HG03196 (cell line): ENCODE measurements at regions not wholly inside any gene's neighbourhood (a gene's known extent, or its start where the extent isn't known, plus 50 kb on each side); places are given as distances from the start of the nearest gene placed in this dataset.

ENCODE experiments used
- ATAC-seq: cut with Tn5 transposase; IDR thresholded peaks from one replicate; pipeline ENCODE4 v1.9.1; 2021; ENCODE audit not compliant: unreplicated experiment

DNA sequence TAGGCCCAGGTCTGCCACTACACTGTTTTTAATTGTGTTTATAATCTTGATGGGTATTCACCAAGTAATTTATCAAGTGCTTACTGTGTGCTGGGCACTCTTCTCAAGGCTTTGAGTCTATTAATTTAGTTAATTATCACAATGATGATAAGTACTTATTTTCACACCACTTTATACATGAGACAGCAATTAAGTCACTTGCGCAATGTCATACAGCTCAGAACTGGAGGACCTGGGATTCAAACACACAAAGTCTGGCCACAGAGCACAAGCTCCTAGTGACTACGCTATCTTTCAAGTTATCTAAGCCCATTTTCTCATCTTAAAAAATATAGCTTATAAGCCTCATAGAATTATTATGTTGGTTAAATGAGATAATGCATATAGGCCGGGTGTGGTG is 85.0 kb downstream of the LLPH start:
- ATAC-seq = no peak

DNA sequence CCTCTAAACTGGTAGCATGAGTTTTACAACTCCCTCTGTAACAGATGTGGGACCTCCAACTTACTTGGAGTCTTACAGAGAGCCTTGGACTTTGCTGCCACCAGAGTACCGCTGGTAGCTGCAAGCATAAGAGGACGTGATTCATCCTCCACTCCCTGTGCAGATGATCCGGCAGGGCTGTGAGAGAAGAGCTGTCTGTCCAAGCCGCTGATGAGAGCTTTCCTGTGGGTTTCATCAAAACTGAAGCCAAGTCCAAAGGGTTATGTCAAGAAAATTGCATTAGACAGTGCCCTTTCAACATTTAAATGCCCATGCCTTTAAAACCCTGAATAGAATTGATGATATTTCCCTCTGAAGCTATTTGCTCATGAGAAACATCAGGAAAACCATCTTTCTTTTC is 85.8 kb downstream of the LLPH start:
- ATAC-seq = no peak

DNA sequence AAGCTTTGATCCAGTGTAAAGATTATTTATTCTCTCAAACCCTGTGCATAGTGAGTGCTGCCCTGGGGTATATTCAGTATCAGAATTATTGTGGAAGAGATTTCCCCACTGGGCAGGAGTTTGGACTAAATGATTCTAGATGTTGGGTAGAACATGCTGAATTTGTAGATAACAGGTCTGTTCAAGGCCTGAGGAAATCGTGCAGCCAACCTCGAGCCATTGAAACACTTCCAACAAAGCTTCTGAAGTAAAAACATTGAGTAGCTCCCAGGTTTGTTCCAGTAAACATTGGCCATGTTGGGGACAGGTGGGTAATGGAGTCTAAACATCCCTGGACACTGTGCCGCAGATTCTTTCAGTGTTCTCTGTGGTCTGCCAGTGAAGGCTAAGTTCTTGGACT is 87.5 kb downstream of the LLPH start:
- no peak for ATAC-seq

DNA sequence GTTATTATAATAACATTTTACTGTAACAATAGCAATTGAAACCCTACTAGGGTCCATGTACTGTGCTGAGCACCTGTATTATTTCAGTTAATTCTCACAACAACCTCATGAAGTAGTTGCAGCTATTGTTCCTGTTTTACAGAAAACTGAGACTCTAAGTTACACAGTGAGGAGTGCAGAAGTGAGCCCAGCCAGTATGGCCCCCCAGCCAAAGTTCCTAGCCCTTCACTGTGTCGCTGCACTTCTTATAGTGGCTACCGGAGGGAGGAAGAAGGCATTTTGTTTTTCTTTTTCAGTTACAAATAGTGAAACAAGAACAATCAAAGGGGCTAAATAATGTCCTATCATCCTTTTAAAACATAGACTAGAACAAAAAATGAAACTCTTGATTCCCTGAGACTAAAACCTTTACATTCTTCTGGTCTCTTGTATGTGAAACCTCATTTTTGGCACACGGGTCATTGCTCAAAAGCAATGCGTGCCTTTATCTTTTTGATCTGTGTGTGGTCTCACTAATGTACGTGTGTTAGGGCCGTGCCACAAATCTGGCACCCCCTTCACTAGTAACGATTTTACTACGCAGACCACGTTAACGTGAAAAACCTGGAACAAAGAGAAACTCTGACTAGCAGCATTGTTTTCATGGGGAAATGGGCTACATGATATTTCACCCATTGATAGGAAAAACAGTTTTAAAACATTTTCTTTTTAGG is 88.7 kb downstream of the LLPH start:
- no peak for ATAC-seq

DNA sequence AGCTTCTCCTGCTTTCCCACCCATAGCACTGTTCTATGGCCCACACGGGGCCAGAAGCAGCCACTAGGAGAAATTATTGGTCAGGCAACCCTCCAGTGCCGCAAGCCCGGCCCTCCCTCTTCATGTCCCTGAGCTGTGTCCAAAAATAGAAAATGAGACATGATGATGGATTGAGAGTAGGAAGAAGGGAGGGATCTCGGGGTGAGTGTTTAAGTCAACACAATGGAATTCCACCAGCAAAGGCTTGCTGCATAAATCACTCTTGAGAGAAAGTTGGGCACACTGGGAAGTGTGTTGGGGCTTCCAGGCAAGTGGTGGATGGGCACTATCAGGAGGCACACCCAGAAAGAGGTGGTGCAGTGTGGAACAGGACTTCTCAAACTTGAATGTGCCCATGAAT is 94.2 kb downstream of the LLPH start:
- ATAC-seq = no peak

DNA sequence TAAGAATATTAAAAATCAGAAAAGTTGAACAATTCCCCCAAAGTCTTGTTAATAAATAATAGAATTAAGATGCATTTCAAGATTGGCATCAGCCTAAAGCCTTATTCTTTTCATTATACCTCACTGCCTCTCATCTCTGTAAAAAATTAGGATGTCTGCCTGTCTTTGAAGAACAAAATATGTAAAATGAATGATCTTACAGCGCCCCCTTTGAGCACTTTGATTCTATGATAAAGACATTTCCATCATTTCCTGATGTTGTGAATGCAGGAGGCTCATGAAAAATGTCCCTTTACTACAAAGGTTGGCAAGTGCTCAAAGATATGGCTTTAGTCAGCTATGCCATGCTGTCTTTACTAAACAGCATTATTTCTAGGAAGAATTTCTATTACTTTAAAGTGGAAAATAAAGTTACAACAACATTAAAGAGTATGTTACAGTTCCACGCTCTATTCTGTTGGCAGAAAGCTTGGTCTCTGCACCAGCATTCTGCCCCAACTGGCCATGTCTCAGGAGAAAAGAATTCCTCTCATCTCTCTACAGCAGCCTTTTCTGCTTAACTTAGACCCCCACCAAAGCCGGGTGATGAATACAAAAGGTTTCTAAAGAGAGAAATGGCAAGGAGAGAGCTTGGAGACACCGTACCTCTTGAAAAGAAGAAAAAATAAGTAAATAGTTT is 95.1 kb downstream of the LLPH start:
- no peak for ATAC-seq

DNA sequence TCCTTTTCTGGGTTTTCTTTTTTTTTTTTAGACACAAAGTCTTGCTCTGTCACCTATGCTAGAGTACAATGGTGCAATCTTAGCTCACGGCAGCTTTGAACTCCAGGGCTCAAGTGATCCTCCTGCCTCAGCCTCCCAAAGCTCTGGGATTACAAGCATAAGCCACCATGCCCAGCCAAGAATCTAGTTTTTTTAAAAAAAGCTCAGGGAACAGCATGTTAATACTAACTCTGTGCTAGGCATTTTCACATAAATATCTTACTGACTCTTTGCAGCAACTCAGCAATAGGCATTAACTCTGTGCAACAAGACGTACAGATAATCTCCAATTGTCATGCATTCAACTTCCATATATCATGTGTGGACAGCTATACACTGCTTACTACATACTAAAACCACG is 97.4 kb downstream of the LLPH start:
- no peak for ATAC-seq

DNA sequence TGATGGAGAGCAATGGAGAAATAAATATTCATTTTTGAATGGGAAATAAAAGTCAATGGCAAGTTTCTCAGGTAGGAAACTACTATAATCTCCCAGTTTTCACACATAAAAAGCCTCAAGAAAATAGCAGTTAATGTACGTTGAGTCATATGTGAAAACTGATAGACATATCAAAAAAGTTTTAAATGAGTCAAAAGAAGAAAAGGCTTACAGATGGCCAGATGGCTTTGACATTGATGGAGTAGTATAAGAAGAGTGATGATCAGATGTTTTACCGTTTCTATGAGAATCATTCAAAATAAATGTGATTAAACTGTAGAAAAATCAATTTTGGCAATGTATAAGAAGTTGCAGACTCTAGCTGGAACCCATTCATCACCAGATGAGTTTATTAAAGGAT is 97.8 kb downstream of the LLPH start:
- ATAC-seq = no peak

DNA sequence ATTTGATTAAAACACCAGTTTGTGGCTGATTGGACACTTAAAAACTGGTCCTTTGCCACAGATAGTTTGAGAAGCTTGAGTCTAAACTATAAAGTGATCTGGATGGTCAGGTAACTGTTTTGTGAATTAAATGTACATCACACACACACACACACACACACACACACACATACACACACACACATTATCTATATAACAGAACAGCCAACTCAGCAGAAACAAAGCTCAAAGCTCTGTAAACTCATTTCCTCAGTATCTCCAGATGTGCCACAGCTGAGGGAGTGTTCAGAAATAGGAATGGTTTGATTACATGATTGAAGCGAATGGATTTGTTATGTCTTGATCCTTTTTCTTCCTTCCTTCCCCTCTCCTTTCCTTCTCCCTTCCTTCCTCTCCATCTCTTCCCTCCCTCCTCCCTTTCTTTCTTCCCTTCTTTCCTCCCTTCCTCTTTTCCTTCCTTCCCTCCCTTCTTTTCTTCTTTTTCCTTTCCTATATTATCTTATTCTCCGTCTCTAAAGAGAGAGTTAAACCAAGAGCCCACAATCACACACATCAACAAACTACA is 100.3 kb downstream of the LLPH start:
- no peak for ATAC-seq

DNA sequence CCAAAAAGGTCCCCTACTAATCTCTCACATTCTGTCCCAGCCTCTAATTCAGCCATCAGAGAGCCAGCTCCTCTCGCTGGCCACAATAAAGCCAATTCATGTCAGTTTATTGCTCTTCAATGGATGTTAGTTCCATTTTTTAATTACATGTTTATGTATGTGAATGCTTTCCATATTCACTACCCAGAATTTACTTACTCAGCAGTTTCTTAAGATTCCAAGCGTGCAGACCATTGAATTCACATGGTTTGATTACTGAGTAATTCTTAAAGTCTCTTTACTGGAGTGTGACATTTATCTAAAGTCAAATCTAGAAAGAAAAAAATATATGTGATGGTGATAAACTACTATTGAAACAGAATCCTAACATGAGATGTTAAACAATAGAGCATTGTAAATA is 102.2 kb downstream of the LLPH start:
- ATAC-seq = no peak

DNA sequence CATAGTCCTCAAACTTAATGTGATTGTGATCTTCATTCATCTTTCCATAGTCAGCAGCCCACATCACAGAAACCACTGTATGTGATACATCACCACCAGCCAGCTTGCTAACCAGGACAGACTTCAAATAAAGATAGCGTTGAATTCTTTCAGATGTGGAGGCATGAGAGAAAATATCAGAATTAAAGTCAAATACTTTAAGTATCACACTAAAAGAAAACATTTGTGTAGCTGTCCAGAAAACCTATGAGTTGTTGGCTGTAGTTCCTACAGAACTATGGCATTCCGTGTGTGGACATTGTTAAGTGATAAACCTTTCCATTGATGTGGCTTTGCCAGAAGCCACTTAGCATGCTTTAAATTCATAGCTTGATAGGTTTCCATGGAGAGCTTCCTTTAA is 105.1 kb downstream of the LLPH start:
- ATAC-seq = no peak

DNA sequence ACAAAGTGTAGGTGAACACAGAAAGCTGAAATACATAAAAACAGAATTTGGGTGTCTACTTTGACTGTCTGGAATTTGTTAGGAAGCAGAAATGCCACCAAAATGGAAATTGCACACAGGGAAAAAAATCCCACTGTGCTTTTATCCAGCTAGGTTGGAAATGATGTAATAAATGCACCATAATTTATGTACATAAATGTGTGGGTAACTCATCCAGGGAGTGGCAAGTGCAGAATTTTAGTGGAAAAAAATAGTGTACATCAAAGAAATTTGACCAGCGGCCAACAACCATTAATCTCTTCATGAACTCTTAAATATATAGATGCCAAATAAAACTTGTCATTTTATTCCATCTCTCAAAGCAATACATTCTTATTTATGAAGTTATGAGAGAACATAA is 105.6 kb downstream of the LLPH start:
- no peak for ATAC-seq

DNA sequence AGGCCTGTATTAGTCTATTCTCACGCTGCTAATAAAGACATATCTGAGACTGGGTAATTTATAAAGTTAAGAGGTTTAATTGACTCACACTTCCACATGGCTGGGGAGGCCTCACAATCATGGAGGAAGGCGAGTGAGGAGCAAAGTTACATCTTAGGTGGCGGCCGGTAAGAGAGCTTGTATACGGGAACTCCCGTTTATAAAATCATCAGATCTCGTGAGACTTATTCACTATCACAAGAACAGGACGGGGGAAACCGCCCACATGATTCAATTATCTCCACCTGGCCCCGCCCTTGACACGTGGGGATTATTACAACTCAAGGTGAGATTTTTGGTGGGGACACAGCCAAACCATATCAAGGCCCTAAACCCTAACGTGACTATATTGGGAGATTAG is 110.1 kb downstream of the LLPH start:
- no peak for ATAC-seq

DNA sequence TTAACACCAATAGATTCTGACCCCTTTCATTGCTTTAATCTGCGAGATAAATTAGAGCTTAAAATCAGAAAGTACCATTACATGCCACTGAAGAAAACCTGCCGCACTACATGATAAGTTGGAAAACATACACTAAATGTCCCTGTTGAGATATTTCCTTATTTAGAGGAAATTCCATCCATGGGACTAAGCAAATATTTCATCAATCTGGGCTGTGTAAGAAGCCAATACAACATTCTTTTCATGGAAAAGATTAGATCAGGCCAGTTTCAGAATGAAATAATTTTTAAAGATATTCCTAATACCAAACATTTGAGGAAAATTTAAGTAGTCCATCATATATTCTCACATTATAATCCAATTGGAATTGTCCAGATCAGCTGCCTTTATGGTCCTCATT is 112.8 kb downstream of the LLPH start:
- no peak for ATAC-seq
